Gastroesophageal sphincter (tissue), 4 donors: ENCODE measurements at regions not wholly inside any gene's neighbourhood (a gene's known extent, or its start where the extent isn't known, plus 50 kb on each side); places are given as distances from the start of the nearest gene placed in this dataset.

ENCODE experiments used
- ATAC-seq: fragments of 150-250 bp; one replicate; pipeline ENCODE4 v1.9.1; 2016; ENCODE audit warnings: mild to moderate bottlenecking, moderate library complexity
- H3K27ac ChIP-seq, 4 donors: fragments of 200-600 bp; sonication (generic) in 3 of 4; 1 replicate in 3 of 4; 2 replicates in 1 of 4; pipeline ENCODE4 v1.5.1; 2016 to 2019
- H3K27me3 ChIP-seq: fragments of 200-600 bp; sonication (generic); one replicate; pipeline ENCODE4 v1.5.1; 2019
- H3K36me3 ChIP-seq, 2 donors: fragments of 200-600 bp; sonication (generic); one replicate each; pipeline ENCODE4 v1.5.1; 2019; ENCODE audit warnings: control low read depth in 1 of 2
- H3K4me1 ChIP-seq, 3 donors: fragments of 200-600 bp; sonication (generic); 1 replicate in 2 of 3; 2 replicates in 1 of 3; pipeline ENCODE4 v1.5.1; 2016 to 2019; ENCODE audit warnings: control low read depth in 2 of 3
- H3K4me3 ChIP-seq, 2 donors: fragments of 200-600 bp; sonication (generic); one replicate each; pipeline ENCODE4 v1.5.1; 2019; ENCODE audit warnings: mild to moderate bottlenecking in 1 of 2, moderate library complexity in 1 of 2
- H3K9me3 ChIP-seq, 3 donors: fragments of 200-600 bp; sonication (generic); one replicate each; pipeline ENCODE4 v1.5.1; 2017 to 2019; ENCODE audit warnings: control low read depth in 2 of 3
- CTCF ChIP-seq, 4 experiments: fragments of 200-600 bp in 2 of 4; fragments of 450-650 bp in 2 of 4; sonication (generic) in 1 of 4; IDR thresholded peaks; one replicate each; pipeline ENCODE4 v1.5.1; 2017 to 2019; ENCODE audit warnings: antibody characterized with exemption in 4 of 4, mild to moderate bottlenecking in 2 of 4, moderate library complexity in 2 of 4
- EP300 ChIP-seq: sonication (generic); formaldehyde crosslinking; IDR thresholded peaks from one replicate; pipeline ENCODE4 v1.6.1; 2017; ENCODE audit warnings: antibody characterized with exemption, mild to moderate bottlenecking
- POLR2A ChIP-seq, 2 donors: fragments of 450-650 bp; IDR thresholded peaks; one replicate each; pipeline ENCODE4 v1.6.1; 2017; ENCODE audit warnings: antibody characterized with exemption in 2 of 2, mild to moderate bottlenecking in 2 of 2, moderate library complexity in 1 of 2
- POLR2AphosphoS5 ChIP-seq: sonication (generic); formaldehyde crosslinking; IDR thresholded peaks from one replicate; pipeline ENCODE4 v1.6.1; 2017; ENCODE audit warnings: antibody characterized with exemption
- WGBS, 2 donors: methylation state at CpG; one replicate each; pipeline ENCODE4 v1.1.5; 2018; ENCODE audit warnings: low coverage in 1 of 2; 5-methylcytosine and 5-hydroxymethylcytosine counted together

GRCh38 chr13:47548294-47548840 lies 452.7 kb downstream of the SUCLA2 start:
- Histone ChIP-seq H3K27me3 (no peaks in the 10 kb centered on the region), H3K9me3 (no peaks in the 10 kb centered on the region), H3K4me3 (no peak overlapping the region), H3K27ac (no peak overlapping the region), H3K36me3 (no peaks in the 10 kb centered on the region), H3K4me1 (peaks cover 0 to 21% (median 8%) of the 10 kb centered on the region in 3 donors)
- ATAC-seq: no peak
- WGBS, 2 donors: 70 to 74% methylated on average over 4 of the region's 4 CpGs
- TF ChIP-seq POLR2AphosphoS5 (no peak), EP300 (no peak), CTCF (IDR thresholded peaks at IDR 0.05) (no peak), POLR2A (IDR thresholded peaks at IDR 0.05) (no peak)

GRCh38 chr13:47546391-47547225 lies 454.5 kb downstream of the SUCLA2 start:
- Histone ChIP-seq H3K9me3 (no peaks in the 10 kb centered on the region), H3K4me3 (no peak overlapping the region), H3K27me3 (no peaks in the 10 kb centered on the region), H3K4me1 (peaks cover 0 to 21% (median 8%) of the 10 kb centered on the region in 3 donors), H3K27ac (peak overlapping the region in 1 of 4 donors; percentile 24), H3K36me3 (no peaks in the 10 kb centered on the region)
- no peak for ATAC-seq
- TF ChIP-seq EP300 (no peak), CTCF (IDR thresholded peaks at IDR 0.05) (no peak), POLR2AphosphoS5 (no peak), POLR2A (IDR thresholded peaks at IDR 0.05) (no peak)
- 30 to 42% methylated on average over 7 of the region's 7 CpGs for WGBS, 2 donors

GRCh38 chr13:47545201-47546024 lies 455.7 kb downstream of the SUCLA2 start:
- TF ChIP-seq POLR2A (IDR thresholded peaks at IDR 0.05) (no peak), CTCF (IDR thresholded peaks at IDR 0.05) (no peak), POLR2AphosphoS5 (no peak), EP300 (no peak)
- no peak for ATAC-seq
- no peaks in the 10 kb centered on the region for H3K36me3 ChIP-seq
- 43% methylated on average over 1 to 5 of the region's 5 CpGs for WGBS, 2 donors
- H3K27ac ChIP-seq: no peak overlapping the region
- no peak overlapping the region for H3K4me3 ChIP-seq
- no peaks in the 10 kb centered on the region for H3K9me3 ChIP-seq
- H3K27me3 ChIP-seq: no peaks in the 10 kb centered on the region
- H3K4me1 ChIP-seq: peaks cover 0 to 21% (median 8%) of the 10 kb centered on the region in 3 donors

GRCh38 chr13:47539317-47539716 lies 461.8 kb downstream of the SUCLA2 start:
- no peak for ATAC-seq

More at GRCh38 chr13:47539317-47539716, 461.8 kb downstream of the SUCLA2 start:
- H3K27me3 ChIP-seq: no peaks in the 10 kb centered on the region
- no peak overlapping the region for H3K4me3 ChIP-seq
- no peaks in the 10 kb centered on the region for H3K4me1 ChIP-seq
- no peak overlapping the region for H3K27ac ChIP-seq
- H3K36me3 ChIP-seq: no peaks in the 10 kb centered on the region
- 64 to 73% methylated on average over 2 of the region's 2 CpGs for WGBS, 2 donors
- peaks cover 0 to 10% (median 0%) of the 10 kb centered on the region in 3 donors for H3K9me3 ChIP-seq
- no peak for TF ChIP-seq POLR2AphosphoS5
- no peak for TF ChIP-seq POLR2A (IDR thresholded peaks at IDR 0.05)
- TF ChIP-seq CTCF (IDR thresholded peaks at IDR 0.05): no peak
- TF ChIP-seq EP300: no peak
